ENCODE measurements at regions not wholly inside any gene's neighbourhood (a gene's known extent, or its start where the extent isn't known, plus 50 kb on each side); places are given as distances from the start of the nearest gene placed in this dataset.

DNA sequence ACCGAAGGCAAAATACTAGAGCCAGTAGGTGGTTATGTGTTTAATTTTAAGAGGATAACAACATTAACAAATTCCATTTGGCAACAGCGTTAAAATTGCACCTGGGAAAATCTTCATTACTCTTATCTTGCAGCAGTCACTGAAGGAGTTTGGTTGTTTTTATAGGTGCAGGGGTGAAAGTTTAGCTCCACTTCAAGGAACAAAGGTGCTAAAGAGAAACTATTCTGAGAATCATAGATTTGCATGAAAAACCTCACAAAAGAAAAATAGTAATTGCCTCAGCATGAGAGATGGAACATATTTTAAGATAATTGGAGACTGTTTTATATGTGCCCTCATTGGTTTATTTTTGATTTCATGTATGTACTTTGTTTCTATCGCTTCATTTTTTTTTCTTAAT lies 444.4 kb downstream of the UTRN start:
- H3K4me3 ChIP-seq (ENCODE audit: low read depth, low read length): no peak overlapping the region

DNA sequence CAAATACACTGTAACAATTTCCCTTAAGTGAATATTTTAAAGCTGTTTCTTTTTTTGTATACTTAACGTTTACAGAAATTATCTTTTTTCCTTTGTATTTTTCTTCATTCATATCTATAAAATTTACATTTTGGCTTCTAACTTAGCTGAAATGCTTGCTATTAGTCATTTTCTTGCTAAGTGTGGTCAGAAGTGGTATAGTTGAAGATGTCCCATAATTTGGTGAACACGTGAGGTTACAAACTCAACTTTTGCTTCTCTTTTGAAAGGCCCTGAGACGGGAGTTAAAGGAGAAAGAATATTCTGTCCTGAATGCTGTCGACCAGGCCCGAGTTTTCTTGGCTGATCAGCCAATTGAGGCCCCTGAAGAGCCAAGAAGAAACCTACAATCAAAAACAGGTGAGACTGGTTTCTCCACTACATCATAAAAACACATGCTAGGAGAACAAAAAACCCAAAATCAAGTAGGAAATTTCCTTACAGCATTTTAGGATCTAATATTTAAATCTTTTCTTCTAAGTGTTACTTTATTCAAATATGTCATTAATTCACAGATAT lies 445.0 kb downstream of the UTRN start:
- H3K4me3 ChIP-seq (ENCODE audit: low read depth, low read length): no peak overlapping the region
- TF ChIP-seq, protein P1, sequence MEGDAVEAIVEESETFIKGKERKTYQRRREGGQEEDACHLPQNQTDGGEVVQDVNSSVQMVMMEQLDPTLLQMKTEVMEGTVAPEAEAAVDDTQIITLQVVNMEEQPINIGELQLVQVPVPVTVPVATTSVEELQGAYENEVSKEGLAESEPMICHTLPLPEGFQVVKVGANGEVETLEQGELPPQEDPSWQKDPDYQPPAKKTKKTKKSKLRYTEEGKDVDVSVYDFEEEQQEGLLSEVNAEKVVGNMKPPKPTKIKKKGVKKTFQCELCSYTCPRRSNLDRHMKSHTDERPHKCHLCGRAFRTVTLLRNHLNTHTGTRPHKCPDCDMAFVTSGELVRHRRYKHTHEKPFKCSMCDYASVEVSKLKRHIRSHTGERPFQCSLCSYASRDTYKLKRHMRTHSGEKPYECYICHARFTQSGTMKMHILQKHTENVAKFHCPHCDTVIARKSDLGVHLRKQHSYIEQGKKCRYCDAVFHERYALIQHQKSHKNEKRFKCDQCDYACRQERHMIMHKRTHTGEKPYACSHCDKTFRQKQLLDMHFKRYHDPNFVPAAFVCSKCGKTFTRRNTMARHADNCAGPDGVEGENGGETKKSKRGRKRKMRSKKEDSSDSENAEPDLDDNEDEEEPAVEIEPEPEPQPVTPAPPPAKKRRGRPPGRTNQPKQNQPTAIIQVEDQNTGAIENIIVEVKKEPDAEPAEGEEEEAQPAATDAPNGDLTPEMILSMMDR (IDR thresholded peaks at IDR 0.05; ENCODE audit: low read depth, low read length): no peak

More for the DNA sequence above, 444.4 kb downstream of the UTRN start:
- TF ChIP-seq, protein P1 (IDR thresholded peaks at IDR 0.05; ENCODE audit: low read depth, low read length): no peak

DNA sequence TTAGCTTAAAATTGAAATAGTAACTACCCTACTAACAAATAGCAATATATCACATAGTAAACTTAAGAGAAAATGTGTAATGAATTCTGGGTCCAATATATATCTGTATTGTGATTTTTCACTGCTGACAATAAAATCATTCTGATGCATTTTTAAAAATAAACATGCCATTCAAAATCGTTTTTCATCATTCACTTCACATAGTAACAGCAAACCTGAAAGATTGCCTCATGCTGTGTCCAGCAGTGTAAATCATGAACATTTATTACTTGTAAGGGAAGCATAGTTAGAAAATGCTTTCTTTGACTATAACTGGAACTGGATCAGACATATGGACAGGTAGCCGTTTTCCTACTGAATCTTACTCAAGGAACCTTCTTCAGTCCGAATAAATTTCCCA lies 446.1 kb downstream of the UTRN start:
- TF ChIP-seq, protein P1 (IDR thresholded peaks at IDR 0.05; ENCODE audit: low read depth, low read length): no peak
- H3K4me3 ChIP-seq (ENCODE audit: low read depth, low read length): no peak overlapping the region

DNA sequence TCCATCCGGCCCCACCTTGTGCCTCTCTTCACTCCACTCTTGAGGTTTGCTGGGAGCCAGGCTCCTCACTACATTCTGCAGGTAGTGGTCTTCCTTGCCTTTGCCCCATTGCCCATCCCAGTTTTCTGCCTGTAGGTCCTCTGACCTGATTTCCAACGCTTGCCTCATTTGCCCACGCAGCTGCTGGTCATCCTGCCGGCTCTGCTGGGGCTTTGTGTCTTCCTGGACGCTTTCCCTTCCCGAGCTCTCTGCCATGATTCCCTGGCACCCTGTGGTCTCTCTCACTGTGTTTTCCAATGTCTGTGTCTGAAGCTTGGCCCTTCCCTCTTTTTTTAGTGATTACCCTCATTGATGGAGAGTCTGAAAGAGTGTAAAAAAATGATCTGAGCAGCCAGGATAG lies 451.6 kb downstream of the UTRN start:
- no peak overlapping the region for H3K4me3 ChIP-seq (ENCODE audit: low read depth, low read length)
- TF ChIP-seq, protein P1 (IDR thresholded peaks at IDR 0.05; ENCODE audit: low read depth, low read length): no peak

DNA sequence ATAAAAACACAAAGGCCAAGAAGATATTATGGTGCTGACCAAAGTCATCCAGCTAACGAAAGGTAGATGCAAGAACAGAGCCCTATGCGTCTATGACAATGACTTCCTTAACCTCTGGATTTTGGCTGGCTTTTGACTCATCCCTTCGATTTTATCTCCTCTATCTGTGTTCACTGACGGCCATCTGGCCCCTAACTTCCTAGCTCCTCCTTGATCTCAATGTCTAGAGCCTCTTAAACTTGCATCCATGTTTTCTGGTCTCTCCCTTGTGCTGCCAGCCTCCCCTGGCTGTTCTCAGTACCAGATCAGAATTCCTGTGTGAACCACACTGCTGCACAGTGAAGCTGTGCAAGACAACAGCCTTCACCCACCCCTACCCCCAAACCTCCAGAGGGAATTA lies 452.9 kb downstream of the UTRN start:
- no peak overlapping the region for H3K4me3 ChIP-seq (ENCODE audit: low read depth, low read length)
- TF ChIP-seq, protein P1 (IDR thresholded peaks at IDR 0.05; ENCODE audit: low read depth, low read length): no peak

DNA sequence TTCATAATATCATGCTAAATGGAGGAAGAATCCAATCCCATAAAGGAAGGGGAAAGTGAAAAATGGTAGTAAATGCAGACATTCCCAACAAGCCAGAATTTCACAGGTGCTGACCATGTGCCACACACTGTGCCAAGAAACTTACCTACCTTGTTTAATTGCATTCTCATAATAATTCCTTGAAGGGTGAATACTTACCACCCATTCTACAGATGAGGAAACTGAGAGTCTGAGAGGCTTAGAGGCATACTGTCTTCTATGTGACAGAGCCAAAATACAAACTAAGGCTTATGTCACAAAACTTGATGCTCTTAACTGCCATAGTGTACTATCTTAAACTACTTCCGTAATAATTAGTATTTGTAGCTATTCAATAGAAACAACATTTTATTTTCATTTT lies 454.7 kb downstream of the UTRN start:
- TF ChIP-seq, protein P1 (IDR thresholded peaks at IDR 0.05; ENCODE audit: low read depth, low read length): no peak
- no peak overlapping the region for H3K4me3 ChIP-seq (ENCODE audit: low read depth, low read length)

DNA sequence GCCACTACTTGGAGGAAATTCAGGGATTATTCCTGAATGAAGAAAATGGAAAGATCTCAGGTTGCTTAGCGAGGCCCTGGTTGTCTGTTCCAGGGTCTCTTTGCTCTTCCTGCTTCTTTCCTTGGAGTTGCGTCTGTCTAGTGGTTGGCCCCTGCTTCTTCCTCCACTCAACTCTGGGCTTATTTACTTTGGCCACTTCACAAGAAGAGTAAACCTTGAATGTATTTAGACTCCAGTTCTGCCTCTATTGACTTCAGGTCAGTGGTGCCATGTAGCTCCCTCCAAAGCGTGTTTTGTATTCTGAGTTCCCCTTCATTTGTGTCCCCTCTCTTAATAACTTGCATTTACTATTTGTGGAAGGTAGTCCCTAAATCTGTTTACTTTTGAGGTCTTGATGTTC lies 456.5 kb downstream of the UTRN start:
- TF ChIP-seq, protein P1 (IDR thresholded peaks at IDR 0.05; ENCODE audit: low read depth, low read length): no peak

More for the DNA sequence above, 456.5 kb downstream of the UTRN start:
- H3K4me3 ChIP-seq (ENCODE audit: low read depth, low read length): no peak overlapping the region

All from WI38 (cell line).